PFSK-1 (cell line): ENCODE measurements at regions not wholly inside any gene's neighbourhood (a gene's known extent, or its start where the extent isn't known, plus 50 kb on each side); places are given as distances from the start of the nearest gene placed in this dataset.

ENCODE experiments used
- FOXP2 ChIP-seq: optimal IDR thresholded peaks from 2 replicates; pipeline ENCODE3; 2011; ENCODE audit warnings: borderline replicate concordance, control low read depth, inconsistent platforms; ENCODE audit not compliant: insufficient read depth; ENCODE audit errors: extremely low read length, extremely low read depth
- POLR2AphosphoS5 ChIP-seq: IDR thresholded peaks from 2 replicates; pipeline ENCODE4 v1.6.1; 2012; ENCODE audit warnings: low read depth, mild to moderate bottlenecking, control low read depth, low read length, moderate library complexity
- SIN3A ChIP-seq: IDR thresholded peaks from 2 replicates; pipeline ENCODE4 v1.6.1; 2012; ENCODE audit warnings: mild to moderate bottlenecking, low read length, moderate library complexity, borderline replicate concordance; ENCODE audit not compliant: insufficient read depth
- TAF1 ChIP-seq: IDR thresholded peaks from 2 replicates; pipeline ENCODE4 v1.6.1; 2012; ENCODE audit warnings: low read length, control low read depth, borderline replicate concordance; ENCODE audit not compliant: insufficient read depth
- TF ChIP-seq, protein P1 (sequence below), 2 experiments: IDR thresholded peaks; 2 replicates each; pipeline versions ENCODE4 v1.6.1 to v1.8.0; 2011 to 2012; ENCODE audit warnings: low read depth in 2 of 2, low read length in 2 of 2, control low read depth in 1 of 2, inconsistent platforms in 1 of 2, mild to moderate bottlenecking in 1 of 2, moderate library complexity in 1 of 2; ENCODE audit not compliant: insufficient read depth in 1 of 2

GRCh38 chr2:57881998-57882888, 164.4 kb upstream of the VRK2 start:
- TF ChIP-seq SIN3A (no peak), POLR2AphosphoS5 (no peak), FOXP2 (no peak), TAF1 (no peak)
- TF ChIP-seq, protein P1, sequence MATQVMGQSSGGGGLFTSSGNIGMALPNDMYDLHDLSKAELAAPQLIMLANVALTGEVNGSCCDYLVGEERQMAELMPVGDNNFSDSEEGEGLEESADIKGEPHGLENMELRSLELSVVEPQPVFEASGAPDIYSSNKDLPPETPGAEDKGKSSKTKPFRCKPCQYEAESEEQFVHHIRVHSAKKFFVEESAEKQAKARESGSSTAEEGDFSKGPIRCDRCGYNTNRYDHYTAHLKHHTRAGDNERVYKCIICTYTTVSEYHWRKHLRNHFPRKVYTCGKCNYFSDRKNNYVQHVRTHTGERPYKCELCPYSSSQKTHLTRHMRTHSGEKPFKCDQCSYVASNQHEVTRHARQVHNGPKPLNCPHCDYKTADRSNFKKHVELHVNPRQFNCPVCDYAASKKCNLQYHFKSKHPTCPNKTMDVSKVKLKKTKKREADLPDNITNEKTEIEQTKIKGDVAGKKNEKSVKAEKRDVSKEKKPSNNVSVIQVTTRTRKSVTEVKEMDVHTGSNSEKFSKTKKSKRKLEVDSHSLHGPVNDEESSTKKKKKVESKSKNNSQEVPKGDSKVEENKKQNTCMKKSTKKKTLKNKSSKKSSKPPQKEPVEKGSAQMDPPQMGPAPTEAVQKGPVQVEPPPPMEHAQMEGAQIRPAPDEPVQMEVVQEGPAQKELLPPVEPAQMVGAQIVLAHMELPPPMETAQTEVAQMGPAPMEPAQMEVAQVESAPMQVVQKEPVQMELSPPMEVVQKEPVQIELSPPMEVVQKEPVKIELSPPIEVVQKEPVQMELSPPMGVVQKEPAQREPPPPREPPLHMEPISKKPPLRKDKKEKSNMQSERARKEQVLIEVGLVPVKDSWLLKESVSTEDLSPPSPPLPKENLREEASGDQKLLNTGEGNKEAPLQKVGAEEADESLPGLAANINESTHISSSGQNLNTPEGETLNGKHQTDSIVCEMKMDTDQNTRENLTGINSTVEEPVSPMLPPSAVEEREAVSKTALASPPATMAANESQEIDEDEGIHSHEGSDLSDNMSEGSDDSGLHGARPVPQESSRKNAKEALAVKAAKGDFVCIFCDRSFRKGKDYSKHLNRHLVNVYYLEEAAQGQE (IDR thresholded peaks at IDR 0.05; ENCODE audit: insufficient read depth in 1 of 2, low read depth in 2 of 2, low read length in 2 of 2): no peak
